ENCODE measurements at regions not wholly inside any gene's neighbourhood (a gene's known extent, or its start where the extent isn't known, plus 50 kb on each side); places are given as distances from the start of the nearest gene placed in this dataset.

- no peak overlapping the region for H3K4me3 ChIP-seq (ENCODE audit: low read length)
- no peak for DNase-seq (ENCODE audit: low read depth)
- TF ChIP-seq, protein P1, sequence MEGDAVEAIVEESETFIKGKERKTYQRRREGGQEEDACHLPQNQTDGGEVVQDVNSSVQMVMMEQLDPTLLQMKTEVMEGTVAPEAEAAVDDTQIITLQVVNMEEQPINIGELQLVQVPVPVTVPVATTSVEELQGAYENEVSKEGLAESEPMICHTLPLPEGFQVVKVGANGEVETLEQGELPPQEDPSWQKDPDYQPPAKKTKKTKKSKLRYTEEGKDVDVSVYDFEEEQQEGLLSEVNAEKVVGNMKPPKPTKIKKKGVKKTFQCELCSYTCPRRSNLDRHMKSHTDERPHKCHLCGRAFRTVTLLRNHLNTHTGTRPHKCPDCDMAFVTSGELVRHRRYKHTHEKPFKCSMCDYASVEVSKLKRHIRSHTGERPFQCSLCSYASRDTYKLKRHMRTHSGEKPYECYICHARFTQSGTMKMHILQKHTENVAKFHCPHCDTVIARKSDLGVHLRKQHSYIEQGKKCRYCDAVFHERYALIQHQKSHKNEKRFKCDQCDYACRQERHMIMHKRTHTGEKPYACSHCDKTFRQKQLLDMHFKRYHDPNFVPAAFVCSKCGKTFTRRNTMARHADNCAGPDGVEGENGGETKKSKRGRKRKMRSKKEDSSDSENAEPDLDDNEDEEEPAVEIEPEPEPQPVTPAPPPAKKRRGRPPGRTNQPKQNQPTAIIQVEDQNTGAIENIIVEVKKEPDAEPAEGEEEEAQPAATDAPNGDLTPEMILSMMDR (IDR thresholded peaks at IDR 0.05; ENCODE audit: insufficient read depth, low read depth, low read length, missing control alignments) = no peak
Observed at GRCh38 chr22:49721211-49721763, 106.4 kb downstream of the BRD1 start.

DNA sequence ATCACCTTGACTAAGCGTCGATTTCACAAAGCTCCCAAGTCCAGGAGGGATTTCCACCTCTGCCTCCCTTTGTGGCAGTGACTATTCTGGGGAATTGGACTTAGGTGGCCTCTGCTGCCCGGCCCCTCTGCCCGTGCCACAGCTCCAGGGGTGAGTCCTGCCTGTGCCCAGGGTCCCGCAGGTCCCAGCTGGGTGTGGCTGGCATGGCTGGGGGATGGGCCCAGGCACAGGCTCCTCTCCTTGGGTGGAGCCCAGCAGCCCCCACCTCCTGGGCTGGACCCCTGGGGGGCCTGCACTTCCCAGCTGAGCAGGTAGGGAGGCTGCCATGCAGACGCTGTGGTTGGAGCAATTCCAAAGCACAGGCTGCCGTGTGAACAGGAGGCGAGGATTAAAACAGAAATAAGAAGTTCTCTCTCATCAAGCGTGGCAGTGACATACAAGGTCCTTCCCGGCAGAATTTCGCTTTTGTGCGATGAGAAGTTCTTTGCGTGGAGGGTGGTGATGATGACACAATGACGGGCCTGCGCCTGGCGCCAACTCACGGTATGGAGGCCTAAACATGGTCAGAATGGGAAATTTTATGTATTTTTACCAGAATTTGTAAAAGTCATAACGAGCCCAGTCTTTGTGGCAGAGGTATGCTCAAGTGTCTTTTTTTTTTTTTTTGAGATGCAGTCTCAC, 107.3 kb downstream of the BRD1 start:
- H3K4me3 ChIP-seq (ENCODE audit: low read length) = no peak overlapping the region
- TF ChIP-seq, protein P1 (IDR thresholded peaks at IDR 0.05; ENCODE audit: insufficient read depth, low read depth, low read length, missing control alignments) = no peak
- no peak for DNase-seq (ENCODE audit: low read depth)

DNA sequence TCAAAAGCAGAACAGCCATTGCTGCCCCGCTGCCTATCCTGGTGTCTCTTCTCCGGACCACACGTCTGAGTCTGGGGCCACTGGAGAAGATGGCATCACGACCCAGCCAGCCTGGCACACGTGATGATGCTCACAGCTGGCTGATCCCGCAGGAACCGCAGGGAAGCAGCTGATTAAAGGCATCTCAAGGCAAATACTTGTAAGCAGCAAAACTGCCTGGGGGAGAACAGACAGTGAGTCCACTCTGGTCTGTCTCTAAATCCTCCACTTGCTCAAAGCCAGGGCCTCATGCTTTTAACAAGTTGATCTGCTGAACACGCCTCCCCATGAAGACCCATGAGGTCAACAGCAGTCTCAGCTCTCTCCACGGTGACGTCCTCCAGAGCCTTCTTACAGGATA, 108.6 kb downstream of the BRD1 start:
- TF ChIP-seq, protein P1 (IDR thresholded peaks at IDR 0.05; ENCODE audit: insufficient read depth, low read depth, low read length, missing control alignments) = no peak
- no peak for DNase-seq (ENCODE audit: low read depth)
- H3K4me3 ChIP-seq (ENCODE audit: low read length) = no peak overlapping the region

DNA sequence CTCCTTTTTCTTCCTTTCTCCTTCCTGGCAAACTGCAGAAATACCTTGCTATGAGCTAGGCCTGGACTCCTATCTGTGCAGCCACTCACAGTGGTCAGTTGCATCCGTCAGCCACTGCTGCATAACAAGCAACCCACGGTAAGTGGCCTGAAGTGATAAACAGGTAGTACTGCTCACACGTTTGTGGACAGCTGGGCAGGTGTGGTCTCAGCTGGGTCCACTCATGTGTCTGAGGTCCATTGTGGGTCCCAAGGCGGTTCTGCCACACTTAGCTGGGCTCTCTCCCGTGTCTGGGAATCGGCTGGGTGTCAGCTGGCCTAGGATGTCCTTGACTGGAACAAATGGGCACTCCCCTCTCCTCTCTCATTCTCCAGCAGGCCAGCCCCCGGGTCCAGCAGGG, 109.3 kb downstream of the BRD1 start:
- H3K4me3 ChIP-seq (ENCODE audit: low read length) = no peak overlapping the region
- TF ChIP-seq, protein P1 (IDR thresholded peaks at IDR 0.05; ENCODE audit: insufficient read depth, low read depth, low read length, missing control alignments) = no peak
- no peak for DNase-seq (ENCODE audit: low read depth)

- no peak overlapping the region for H3K4me3 ChIP-seq (ENCODE audit: low read length)
- TF ChIP-seq, protein P1 (IDR thresholded peaks at IDR 0.05; ENCODE audit: insufficient read depth, low read depth, low read length, missing control alignments) = no peak
- no peak for DNase-seq (ENCODE audit: low read depth)
Observed at GRCh38 chr22:49717322-49717919, 110.3 kb downstream of the BRD1 start.

- TF ChIP-seq, protein P1 (IDR thresholded peaks at IDR 0.05; ENCODE audit: insufficient read depth, low read depth, low read length, missing control alignments) = no peak
- DNase-seq (ENCODE audit: low read depth) = no peak
- no peak overlapping the region for H3K4me3 ChIP-seq (ENCODE audit: low read length)
Observed at GRCh38 chr22:49716441-49716840, 111.2 kb downstream of the BRD1 start.

All from epithelial cell of esophagus (primary cell).